ENCODE measurements at regions not wholly inside any gene's neighbourhood (a gene's known extent, or its start where the extent isn't known, plus 50 kb on each side); places are given as distances from the start of the nearest gene placed in this dataset.

- no peak for TF ChIP-seq CTCF (IDR thresholded peaks at IDR 0.05)
- no peak for TF ChIP-seq POLR2A (IDR thresholded peaks at IDR 0.05)
Observed at GRCh38 chr7:130953196-130953595, 219.2 kb upstream of the KLF14 start.
